Stimulated activated memory B cell treated with anti-CD40 and anti-IgM and Interleukin-4, amounts not matched to agents 10 μg/mL and 1 μg/mL and 100 μg/mL, for 72 hours (primary cell): ENCODE measurements at regions not wholly inside any gene's neighbourhood (a gene's known extent, or its start where the extent isn't known, plus 50 kb on each side); places are given as distances from the start of the nearest gene placed in this dataset.
"Not testable (repeated sequence)": the region's sequence is repeated elsewhere in the genome, so short reads cannot be mapped to it uniquely, and the experiment has no call there.

Experiments used
- ATAC-seq: fragments of 150-1000 bp; cut with Tn5 transposase; 2 replicates; pipeline ENCODE4 v1.10.0; 2021
- H3K27ac Mint-ChIP-seq: one replicate; pipeline ENCODE4 v1.8.0; 2022; ENCODE audit warnings: mild to moderate bottlenecking, mixed read lengths
- H3K27me3 Mint-ChIP-seq: one replicate; pipeline ENCODE4 v1.8.0; 2022; ENCODE audit warnings: mixed read lengths
- H3K36me3 Mint-ChIP-seq: one replicate; pipeline ENCODE4 v1.8.0; 2022; ENCODE audit warnings: mixed read lengths
- H3K4me1 Mint-ChIP-seq: one replicate; pipeline ENCODE4 v1.8.0; 2022; ENCODE audit warnings: mixed read lengths
- H3K4me3 Mint-ChIP-seq: one replicate; pipeline ENCODE4 v1.8.0; 2022; ENCODE audit warnings: mild to moderate bottlenecking, moderate library complexity, mixed read lengths
- H3K9me3 Mint-ChIP-seq: one replicate; pipeline ENCODE4 v1.8.0; 2022; ENCODE audit warnings: mixed read lengths

DNA sequence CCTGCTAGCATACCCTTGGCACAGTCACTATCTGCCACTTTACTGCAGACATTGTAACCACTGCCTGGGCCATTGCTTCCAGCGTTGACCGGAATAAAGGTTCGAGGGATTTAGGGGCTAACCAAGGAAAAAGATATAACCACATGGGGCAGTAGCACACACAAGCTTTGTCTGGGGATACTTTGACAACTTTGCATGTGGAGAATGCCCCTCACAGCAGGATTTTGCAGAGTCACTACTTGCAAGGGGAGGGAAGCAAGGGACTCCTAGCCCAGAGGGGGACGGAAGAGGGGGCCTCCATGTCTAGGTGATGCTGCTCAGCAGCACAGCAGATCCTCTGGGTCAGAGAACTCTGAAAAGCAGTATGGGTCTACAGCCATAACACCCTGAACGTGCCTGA lies 138.7 kb downstream of the SPP2 start:
- H3K27ac Mint-ChIP-seq, result no peak overlapping the region
- no peaks in the 10 kb centered on the region for H3K36me3 Mint-ChIP-seq
- H3K4me1 Mint-ChIP-seq, result peaks cover 7% of the 10 kb centered on the region

GRCh38 chr2:234187646-234188174 lies 137.2 kb downstream of the SPP2 start:
- Mint-ChIP-seq H3K9me3 (peaks cover 4% of the 10 kb centered on the region), H3K27me3 (peaks cover 70% of the 10 kb centered on the region), H3K4me1 (peaks cover 12% of the 10 kb centered on the region), H3K27ac (no peak overlapping the region), H3K36me3 (no peaks in the 10 kb centered on the region), H3K4me3 (no peak overlapping the region)
- ATAC-seq, result no peak

More for the DNA sequence above, 138.7 kb downstream of the SPP2 start:
- Mint-ChIP-seq H3K27me3 (peaks cover 55% of the 10 kb centered on the region), H3K9me3 (peaks cover 4% of the 10 kb centered on the region), H3K4me3 (no peak overlapping the region)
- ATAC-seq, result no peak

DNA sequence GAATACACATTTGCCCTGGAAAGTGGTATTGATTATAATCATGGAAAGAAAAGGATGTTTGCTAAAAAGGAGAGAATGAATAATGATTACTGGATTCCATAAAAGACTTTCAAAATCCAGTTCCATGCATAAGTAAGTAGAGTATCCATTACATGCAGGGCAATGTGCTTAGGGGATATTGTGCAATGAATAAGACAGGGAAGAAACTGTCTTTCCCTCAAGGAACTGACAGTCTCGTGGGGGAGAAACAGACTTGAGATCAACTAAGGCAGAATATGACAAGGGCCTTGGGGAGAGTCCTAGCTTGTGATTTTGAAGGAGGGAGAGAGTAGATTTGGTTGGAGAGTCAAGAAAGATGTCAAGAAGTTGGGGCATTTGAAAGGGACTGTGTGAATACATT lies 130.6 kb downstream of the SPP2 start:
- ATAC-seq, result no peak
- H3K27me3 Mint-ChIP-seq, result peaks cover 60% of the 10 kb centered on the region
- no peaks in the 10 kb centered on the region for H3K36me3 Mint-ChIP-seq
- no peak overlapping the region for H3K4me3 Mint-ChIP-seq
- peaks cover 5% of the 10 kb centered on the region for H3K4me1 Mint-ChIP-seq
- no peak overlapping the region for H3K27ac Mint-ChIP-seq
- no peaks in the 10 kb centered on the region for H3K9me3 Mint-ChIP-seq

DNA sequence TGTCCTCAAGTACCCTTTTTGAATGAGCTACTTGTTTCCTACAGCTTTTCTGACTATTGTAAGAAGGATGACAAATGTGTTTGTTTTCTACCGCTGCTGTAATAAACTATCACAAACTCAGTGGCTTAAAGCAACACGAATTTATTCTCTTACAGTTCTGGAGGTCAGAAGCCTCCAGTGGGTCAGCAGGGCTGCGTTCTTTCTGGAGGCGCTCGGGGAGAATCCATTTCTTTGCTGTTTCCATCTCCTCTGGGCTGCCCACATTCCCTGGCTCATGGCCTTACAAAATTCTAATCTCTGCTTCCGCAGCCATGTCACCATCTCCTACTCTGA lies 128.5 kb downstream of the SPP2 start:
- Mint-ChIP-seq H3K36me3 (no peaks in the 10 kb centered on the region), H3K27me3 (peaks cover 55% of the 10 kb centered on the region), H3K4me1 (peaks cover 5% of the 10 kb centered on the region), H3K4me3 (no peak overlapping the region), H3K27ac (no peak overlapping the region), H3K9me3 (no peaks in the 10 kb centered on the region)
- no peak for ATAC-seq

DNA sequence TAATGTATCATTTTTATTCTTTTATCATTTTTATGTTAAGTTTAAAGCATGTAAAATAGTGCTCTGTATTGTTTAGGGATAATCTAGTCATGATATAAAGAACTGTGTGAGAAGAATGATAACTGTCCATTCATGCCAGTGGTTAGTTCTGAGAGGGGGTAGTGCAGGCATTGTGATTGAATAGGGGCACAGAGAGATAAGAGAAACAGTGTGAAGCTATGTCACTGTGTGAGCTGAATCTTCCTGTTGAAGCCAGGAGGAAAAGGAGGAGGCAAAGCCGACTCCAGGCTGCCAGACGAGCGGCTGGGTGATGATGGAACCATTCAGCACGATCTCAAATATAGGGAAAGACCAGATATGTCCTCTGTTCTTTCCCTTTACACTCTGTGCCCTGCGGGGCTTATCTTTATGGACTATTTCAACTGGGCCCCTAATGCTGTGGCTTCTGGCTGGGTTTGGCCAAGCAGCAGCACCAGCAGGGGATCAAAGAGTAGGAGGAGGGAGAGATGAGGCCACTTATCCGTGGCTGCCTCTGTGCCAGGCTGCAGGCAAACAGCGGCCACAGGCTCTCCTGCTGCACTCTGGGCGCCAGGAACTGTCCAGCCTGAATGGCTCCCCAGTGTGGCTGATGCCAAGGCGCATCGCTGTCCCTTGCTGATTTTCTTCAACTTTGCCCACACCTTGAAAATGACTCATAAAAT lies 128.0 kb downstream of the SPP2 start:
- H3K36me3 Mint-ChIP-seq, result no peaks in the 10 kb centered on the region
- H3K27ac Mint-ChIP-seq, result no peak overlapping the region
- ATAC-seq, result no peak
- H3K4me1 Mint-ChIP-seq, result peaks cover 2% of the 10 kb centered on the region
- peaks cover 50% of the 10 kb centered on the region for H3K27me3 Mint-ChIP-seq
- H3K4me3 Mint-ChIP-seq, result no peak overlapping the region
- H3K9me3 Mint-ChIP-seq, result no peaks in the 10 kb centered on the region

DNA sequence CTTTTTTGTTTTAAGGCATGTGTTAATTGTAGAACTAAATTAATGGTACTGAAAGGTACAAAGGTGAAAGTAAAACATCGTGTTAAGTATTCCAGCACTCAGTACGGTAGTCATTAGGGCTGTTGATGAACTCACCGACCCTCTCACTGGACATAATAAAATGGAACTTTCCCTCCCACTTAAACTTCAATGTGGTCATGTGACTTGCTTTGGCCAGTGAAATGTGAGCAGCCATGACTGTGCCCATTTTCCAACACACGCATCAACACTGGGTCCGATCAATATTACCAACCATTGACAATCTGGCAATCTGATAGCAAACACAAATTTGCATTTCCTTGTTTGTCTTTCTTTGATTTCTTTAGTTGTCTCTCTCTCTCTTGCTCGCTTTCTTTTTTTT lies 125.1 kb downstream of the SPP2 start:
- peaks cover 45% of the 10 kb centered on the region for H3K27me3 Mint-ChIP-seq
- H3K27ac Mint-ChIP-seq, result no peak overlapping the region
- H3K36me3 Mint-ChIP-seq, result no peaks in the 10 kb centered on the region
- no peak for ATAC-seq
- no peaks in the 10 kb centered on the region for H3K9me3 Mint-ChIP-seq
- no peak overlapping the region for H3K4me3 Mint-ChIP-seq
- no peaks in the 10 kb centered on the region for H3K4me1 Mint-ChIP-seq

GRCh38 chr2:234174742-234175141 lies 124.2 kb downstream of the SPP2 start:
- H3K27me3 Mint-ChIP-seq, result peaks cover 41% of the 10 kb centered on the region
- no peaks in the 10 kb centered on the region for H3K4me1 Mint-ChIP-seq
- H3K9me3 Mint-ChIP-seq, result no peaks in the 10 kb centered on the region
- no peaks in the 10 kb centered on the region for H3K36me3 Mint-ChIP-seq
- no peak overlapping the region for H3K27ac Mint-ChIP-seq
- ATAC-seq, result no peak
- H3K4me3 Mint-ChIP-seq, result no peak overlapping the region

DNA sequence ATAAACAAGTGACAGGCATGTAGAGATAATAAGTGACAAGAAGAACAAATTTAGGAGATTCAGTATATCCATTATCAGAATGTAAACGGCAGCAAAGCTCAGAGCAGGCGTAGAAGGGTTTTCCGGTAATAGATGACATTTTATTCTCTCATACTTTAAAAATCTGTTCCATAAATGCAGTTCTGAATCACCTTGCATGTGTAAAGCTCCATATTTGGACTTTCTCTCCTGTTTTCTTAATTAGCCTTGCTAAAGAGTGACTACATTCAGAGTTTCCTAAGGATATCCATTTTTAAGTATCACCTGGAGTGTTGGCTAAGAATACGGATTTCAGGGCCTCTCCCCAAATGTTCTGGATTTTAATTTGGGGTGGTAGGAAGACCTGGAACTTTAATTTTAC lies 122.0 kb downstream of the SPP2 start:
- Mint-ChIP-seq H3K9me3 (no peaks in the 10 kb centered on the region), H3K27ac (no peak overlapping the region), H3K4me3 (no peak overlapping the region), H3K4me1 (no peaks in the 10 kb centered on the region), H3K36me3 (no peaks in the 10 kb centered on the region), H3K27me3 (peaks cover 26% of the 10 kb centered on the region)
- ATAC-seq, result no peak

GRCh38 chr2:234172066-234172465 lies 121.6 kb downstream of the SPP2 start:
- ATAC-seq, result no peak
- H3K4me3 Mint-ChIP-seq, result no peak overlapping the region
- peaks cover 26% of the 10 kb centered on the region for H3K27me3 Mint-ChIP-seq

DNA sequence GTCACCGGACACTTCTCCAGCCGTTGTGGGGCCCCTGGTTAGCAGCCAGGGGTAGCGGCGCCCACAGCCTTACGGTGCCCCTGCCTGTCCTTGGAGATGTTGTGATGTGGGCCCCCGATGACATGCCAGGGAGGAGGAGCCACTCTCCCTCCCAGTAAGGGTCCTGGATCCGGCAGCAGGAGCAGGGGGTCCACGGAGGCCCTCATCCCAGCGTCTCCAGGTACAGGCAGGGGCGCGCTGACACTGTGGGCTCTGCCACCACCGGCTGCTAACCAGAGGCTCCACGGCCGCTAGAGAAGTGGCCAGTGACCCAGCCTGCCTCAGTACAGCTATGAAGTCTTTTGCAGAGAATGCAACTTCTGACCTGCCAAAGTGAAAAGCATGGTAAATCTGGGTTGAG lies 121.2 kb downstream of the SPP2 start:
- Mint-ChIP-seq H3K27ac (no peak overlapping the region), H3K36me3 (no peaks in the 10 kb centered on the region), H3K9me3 (no peaks in the 10 kb centered on the region), H3K27me3 (peaks cover 26% of the 10 kb centered on the region), H3K4me3 (no peak overlapping the region), H3K4me1 (no peaks in the 10 kb centered on the region)
- ATAC-seq, result no peak

More at GRCh38 chr2:234172066-234172465, 121.6 kb downstream of the SPP2 start:
- no peaks in the 10 kb centered on the region for H3K9me3 Mint-ChIP-seq
- no peaks in the 10 kb centered on the region for H3K4me1 Mint-ChIP-seq
- H3K27ac Mint-ChIP-seq, result no peak overlapping the region
- no peaks in the 10 kb centered on the region for H3K36me3 Mint-ChIP-seq

DNA sequence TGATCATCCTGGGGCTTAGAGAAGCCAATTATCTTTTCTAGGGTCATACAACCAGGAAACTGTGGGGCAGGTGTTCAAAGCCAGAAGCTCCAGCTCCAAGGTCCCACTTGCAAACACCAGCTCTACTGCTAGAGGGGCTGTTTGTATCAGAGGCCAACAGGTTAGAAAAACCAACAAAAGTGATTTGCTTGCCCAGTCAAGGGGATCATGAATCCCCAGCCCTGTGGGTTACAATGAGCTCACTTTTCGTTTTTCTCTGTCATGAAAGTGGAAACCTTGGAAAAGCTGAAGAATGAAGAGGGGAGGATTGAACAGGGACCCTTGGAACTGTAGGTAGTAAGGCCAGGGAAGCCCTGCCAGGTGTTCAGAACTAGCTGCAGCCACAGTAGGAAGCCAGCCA lies 119.2 kb downstream of the SPP2 start:
- Mint-ChIP-seq H3K4me1 (peaks cover 16% of the 10 kb centered on the region), H3K36me3 (no peaks in the 10 kb centered on the region), H3K9me3 (no peaks in the 10 kb centered on the region), H3K4me3 (no peak overlapping the region), H3K27me3 (peaks cover 13% of the 10 kb centered on the region), H3K27ac (no peak overlapping the region)
- no peak for ATAC-seq

- not testable (repeated sequence) for H3K36me3 Mint-ChIP-seq, H3K27ac Mint-ChIP-seq, H3K9me3 Mint-ChIP-seq, ATAC-seq, H3K4me3 Mint-ChIP-seq
- peaks cover 13% of the 10 kb centered on the region for H3K27me3 Mint-ChIP-seq
- H3K4me1 Mint-ChIP-seq, result peaks cover 24% of the 10 kb centered on the region
Observed at GRCh38 chr2:234168605-234169570, 118.4 kb downstream of the SPP2 start.

- no peaks in the 10 kb centered on the region for H3K9me3 Mint-ChIP-seq
- no peak for ATAC-seq
- no peak overlapping the region for H3K4me3 Mint-ChIP-seq
- peaks cover 36% of the 10 kb centered on the region for H3K4me1 Mint-ChIP-seq
- H3K27ac Mint-ChIP-seq, result no peak overlapping the region
- H3K36me3 Mint-ChIP-seq, result no peaks in the 10 kb centered on the region
- peaks cover 7% of the 10 kb centered on the region for H3K27me3 Mint-ChIP-seq
Observed at GRCh38 chr2:234166531-234166930, 116.0 kb downstream of the SPP2 start.

GRCh38 chr2:234165421-234165820 lies 114.9 kb downstream of the SPP2 start:
- H3K27ac Mint-ChIP-seq, result peak overlapping the region; percentile 37
- H3K4me1 Mint-ChIP-seq, result peaks cover 36% of the 10 kb centered on the region
- no peak overlapping the region for H3K4me3 Mint-ChIP-seq
- no peaks in the 10 kb centered on the region for H3K36me3 Mint-ChIP-seq
- no peaks in the 10 kb centered on the region for H3K9me3 Mint-ChIP-seq
- ATAC-seq, result no peak
- no peaks in the 10 kb centered on the region for H3K27me3 Mint-ChIP-seq

GRCh38 chr2:234164493-234165413 lies 114.3 kb downstream of the SPP2 start:
- peaks cover 36% of the 10 kb centered on the region for H3K4me1 Mint-ChIP-seq
- peak; percentile 100 for ATAC-seq
- no peaks in the 10 kb centered on the region for H3K36me3 Mint-ChIP-seq
- H3K27me3 Mint-ChIP-seq, result no peaks in the 10 kb centered on the region
- no peaks in the 10 kb centered on the region for H3K9me3 Mint-ChIP-seq
- H3K4me3 Mint-ChIP-seq, result peak overlapping the region; percentile 16
- H3K27ac Mint-ChIP-seq, result peak overlapping the region; percentile 37
